ENCODE measurements at regions not wholly inside any gene's neighbourhood (a gene's known extent, or its start where the extent isn't known, plus 50 kb on each side); places are given as distances from the start of the nearest gene placed in this dataset.

GRCh38 chr20:54941666-54942065 is 466.3 kb downstream of the DOK5 start:
- Histone ChIP-seq H4K20me1 (replicated peaks; ENCODE audit: insufficient read depth) (no peaks in the 10 kb centered on the region), H3K4me3 (no peak overlapping the region), H2AFZ (no peak overlapping the region), H3K4me2 (no peak overlapping the region), H3K27me3 (ENCODE audit: insufficient read depth) (no peaks in the 10 kb centered on the region), H3K79me2 (replicated peaks; ENCODE audit: insufficient read depth) (no peaks in the 10 kb centered on the region), H3K27ac (ENCODE audit: low read depth) (no peak overlapping the region), H3K36me3 (ENCODE audit: insufficient read depth) (peaks cover 7% of the 10 kb centered on the region; the same call in 1 of the 2 replicates), H3F3A (replicated peaks; ENCODE audit: low read depth) (no peaks in the 10 kb centered on the region), H3K4me1 (ENCODE audit: insufficient read depth) (no peaks in the 10 kb centered on the region), H3K9me2 (ENCODE audit: insufficient read depth) (no peaks in the 10 kb centered on the region)
- ATAC-seq (no peak), DNase-seq (ENCODE audit: low spot score) (no peak)
- TF ChIP-seq ZNF114 (CRISPR knock-in tag; IDR thresholded peaks at IDR 0.05) (no peak), CREB1 (CRISPR knock-in tag; IDR thresholded peaks at IDR 0.05; ENCODE audit: low read depth) (no peak), ZNF462 (CRISPR knock-in tag; IDR thresholded peaks at IDR 0.05) (no peak), JUNB (IDR thresholded peaks at IDR 0.05; ENCODE audit: unreplicated experiment) (no peak), ETS1 (IDR thresholded peaks at IDR 0.05) (no peak), ZNF331 (CRISPR knock-in tag; IDR thresholded peaks at IDR 0.05; ENCODE audit: low read depth) (no peak), STAT1 (IDR thresholded peaks at IDR 0.05; ENCODE audit: unreplicated experiment) (no peak), REST (IDR thresholded peaks at IDR 0.05; ENCODE audit: unreplicated experiment) (no peak), EZH2 (IDR thresholded peaks at IDR 0.05; ENCODE audit: low read depth, unreplicated experiment) (no peak), NANOG (IDR thresholded peaks at IDR 0.05; ENCODE audit: borderline replicate concordance) (no peak), POLR2AphosphoS5 (IDR thresholded peaks at IDR 0.05; ENCODE audit: low read depth) (no peak), EZH2phosphoT487 (IDR thresholded peaks at IDR 0.05; ENCODE audit: unreplicated experiment) (no peak)
- TF ChIP-seq, protein P1, sequence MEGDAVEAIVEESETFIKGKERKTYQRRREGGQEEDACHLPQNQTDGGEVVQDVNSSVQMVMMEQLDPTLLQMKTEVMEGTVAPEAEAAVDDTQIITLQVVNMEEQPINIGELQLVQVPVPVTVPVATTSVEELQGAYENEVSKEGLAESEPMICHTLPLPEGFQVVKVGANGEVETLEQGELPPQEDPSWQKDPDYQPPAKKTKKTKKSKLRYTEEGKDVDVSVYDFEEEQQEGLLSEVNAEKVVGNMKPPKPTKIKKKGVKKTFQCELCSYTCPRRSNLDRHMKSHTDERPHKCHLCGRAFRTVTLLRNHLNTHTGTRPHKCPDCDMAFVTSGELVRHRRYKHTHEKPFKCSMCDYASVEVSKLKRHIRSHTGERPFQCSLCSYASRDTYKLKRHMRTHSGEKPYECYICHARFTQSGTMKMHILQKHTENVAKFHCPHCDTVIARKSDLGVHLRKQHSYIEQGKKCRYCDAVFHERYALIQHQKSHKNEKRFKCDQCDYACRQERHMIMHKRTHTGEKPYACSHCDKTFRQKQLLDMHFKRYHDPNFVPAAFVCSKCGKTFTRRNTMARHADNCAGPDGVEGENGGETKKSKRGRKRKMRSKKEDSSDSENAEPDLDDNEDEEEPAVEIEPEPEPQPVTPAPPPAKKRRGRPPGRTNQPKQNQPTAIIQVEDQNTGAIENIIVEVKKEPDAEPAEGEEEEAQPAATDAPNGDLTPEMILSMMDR (conservative IDR thresholded peaks at IDR 0.05; ENCODE audit: low read depth in 2 of 2): no peak
- H3K27me3 Mint-ChIP-seq (ENCODE audit: insufficient read depth, low read depth, poor library complexity): peaks cover 3% of the 10 kb centered on the region
- H3K4me3 Mint-ChIP-seq: no peak overlapping the region
- no peak overlapping the region for H3K27ac Mint-ChIP-seq
- H3K9me3 Mint-ChIP-seq: peaks cover 89% of the 10 kb centered on the region
- no peaks in the 10 kb centered on the region for H3K4me1 Mint-ChIP-seq
- peaks cover 33% of the 10 kb centered on the region for H3K36me3 Mint-ChIP-seq (ENCODE audit: low read depth)

Data from GM23338 (cell line).